K562 (cell line): ENCODE measurements at regions not wholly inside any gene's neighbourhood (a gene's known extent, or its start where the extent isn't known, plus 50 kb on each side); places are given as distances from the start of the nearest gene placed in this dataset.

Source experiments
- ATAC-seq: fragments of 200-7000 bp; cut with Tn5 transposase; 3 replicates; pipeline ENCODE4 v1.9.1; 2020; ENCODE audit warnings: moderate library complexity
- BruUV-seq: library from RNA; stranded (reverse); fragments of 400-500 nt; replicated peaks from 2 replicates; lab custom pipeline; 2021; lab: Mats Ljungman, UMichigan
- CTCF ChIA-PET: fragments of 300-600 bp; formaldehyde crosslinking; extraction: SDS; loops from one replicate; lab custom pipeline; 2021; ENCODE audit warnings: low intra/inter-chr PET ratio; lab: Yijun Ruan, JAX
- POLR2A ChIA-PET: fragments of 300-600, 350-650 bp; sonication (Branson Sonifier 250); formaldehyde crosslinking; extraction: SDS; loops from one replicate; lab custom pipeline; 2021; ENCODE audit warnings: antibody characterized with exemption, inconsistent platforms; lab: Yijun Ruan, JAX
- DNase-seq, 4 experiments: peaks; one replicate each; pipeline versions ENCODE4 v3.0.0 to v3.0.0-alpha.2; 2011 to 2018; ENCODE audit warnings: low spot score in 3 of 4, mixed read lengths in 3 of 4; ENCODE audit errors: extremely low read depth in 1 of 4
- FAIRE-seq: peaks from 2 replicates; lab custom pipeline; 2011; peaks lifted over from hg19 to GRCh38; lab: Jason Lieb, UNC
- H2AFZ ChIP-seq: 2 replicates; pipeline ENCODE4 v1.6.0; 2011; ENCODE audit warnings: low read depth, low read length, control low read depth, inconsistent platforms
- H3K27ac ChIP-seq: fragments of 200-600 bp; 3 replicates; pipeline ENCODE4 v1.8.0; 2011; ENCODE audit warnings: low read depth, mild to moderate bottlenecking, control low read depth, inconsistent platforms, low read length, moderate library complexity, mixed read lengths; ENCODE audit errors: extremely low read depth
- H3K27me3 ChIP-seq, 2 experiments: fragments of 300-600 bp in 1 of 2; 2 replicates in 1 of 2; 3 replicates in 1 of 2; pipeline versions ENCODE4 v1.6.0 to v1.8.0; 2011; ENCODE audit warnings: inconsistent platforms in 2 of 2, low read length in 2 of 2, mild to moderate bottlenecking in 1 of 2, mixed read lengths in 1 of 2, moderate library complexity in 1 of 2; ENCODE audit not compliant: control insufficient read depth in 2 of 2, insufficient read depth in 2 of 2
- H3K36me3 ChIP-seq: fragments of 300-600 bp; 3 replicates; pipeline ENCODE4 v1.8.0; 2011; ENCODE audit warnings: mild to moderate bottlenecking, low read length, inconsistent platforms; ENCODE audit not compliant: control insufficient read depth, insufficient read depth
- H3K4me1 ChIP-seq, 2 experiments: fragments of 200-600 bp in 1 of 2; replicated peaks in 1 of 2; 2 replicates in 1 of 2; 3 replicates in 1 of 2; pipeline versions ENCODE4 v1.5.1 to v1.8.0; 2011; ENCODE audit warnings: inconsistent platforms in 2 of 2, low read length in 2 of 2, mild to moderate bottlenecking in 1 of 2, mixed read lengths in 1 of 2, moderate library complexity in 1 of 2; ENCODE audit not compliant: control insufficient read depth in 2 of 2, insufficient read depth in 2 of 2
- H3K4me2 ChIP-seq: 2 replicates; pipeline ENCODE4 v1.6.1; 2011; ENCODE audit warnings: low read length, control low read depth, inconsistent platforms, mixed read lengths; ENCODE audit not compliant: insufficient read depth
- H3K4me3 ChIP-seq: fragments of 200-600 bp; sonication (generic), shearing (Covaris generic); 2 replicates; pipeline ENCODE4 v1.5.1; 2016; ENCODE audit warnings: control low read depth, inconsistent platforms
- H3K79me2 ChIP-seq: fragments of 200-600 bp; 3 replicates; pipeline ENCODE4 v1.8.0; 2011; ENCODE audit warnings: low read length, inconsistent platforms; ENCODE audit not compliant: control insufficient read depth, insufficient read depth
- H3K9ac ChIP-seq, 2 experiments: 2 replicates each; pipeline versions ENCODE4 v1.6.0 to v1.6.1; 2011; ENCODE audit warnings: low read depth in 2 of 2, low read length in 2 of 2, control low read depth in 1 of 2, inconsistent platforms in 1 of 2, mild to moderate bottlenecking in 1 of 2, mixed read lengths in 1 of 2; ENCODE audit not compliant: insufficient read depth in 1 of 2
- H3K9me1 ChIP-seq: one replicate; pipeline ENCODE4 v1.6.0; 2011; ENCODE audit warnings: inconsistent platforms, mild to moderate bottlenecking, low read length, moderate library complexity; ENCODE audit not compliant: control insufficient read depth, insufficient read depth
- H3K9me3 ChIP-seq: replicated peaks from 2 replicates; pipeline ENCODE4 v1.5.1; 2011; ENCODE audit warnings: low read depth, low read length, inconsistent platforms; ENCODE audit not compliant: control insufficient read depth, insufficient read depth
- H4K20me1 ChIP-seq: replicated peaks from 2 replicates; pipeline ENCODE4 v1.6.1; 2011; ENCODE audit warnings: low read length, inconsistent platforms, mixed read lengths; ENCODE audit not compliant: control insufficient read depth, insufficient read depth
- GABPA ChIP-seq: fragments of 200-800 bp; sonication (Bioruptor generic); conservative IDR thresholded peaks from 2 replicates; pipeline ENCODE4 v1.6.1; 2016; ENCODE audit warnings: low read depth, missing genetic modification characterization, missing compliant biosample characterization
- HIVEP1 ChIP-seq: fragments of 250-450 bp; sonication (Bioruptor Pico); IDR thresholded peaks from 2 replicates; pipeline ENCODE4 v1.4.0; 2020; ENCODE audit warnings: mild to moderate bottlenecking
- NR2C2 ChIP-seq, 2 experiments: fragments of 200-800 bp in 1 of 2; sonication (Bioruptor generic) in 1 of 2; sonication (generic) in 1 of 2; formaldehyde crosslinking in 1 of 2; IDR thresholded peaks; 2 replicates each; pipeline versions ENCODE4 v1.6.1 to v1.8.0; 2016 to 2022; ENCODE audit warnings: mild to moderate bottlenecking in 1 of 2, missing compliant biosample characterization in 1 of 2, missing genetic modification characterization in 1 of 2, missing genetic modification reagents in 1 of 2
- WGBS: fragments of 100-300 bp; shearing (Covaris generic); methylation state at CpG from one replicate; pipeline ENCODE4 v1.1.6; 2016; ENCODE audit warnings: low coverage, mixed read lengths; ENCODE audit not compliant: insufficient coverage; ENCODE audit errors: missing lambda C conversion rate; 5-methylcytosine and 5-hydroxymethylcytosine counted together
- in situ Hi-C: fragments of 300-500 bp; cut with MboI; formaldehyde crosslinking; loops from 4 replicates; pipeline ENCODE4 v1.15.0; 2018; ENCODE audit warnings: inconsistent platforms, mixed read lengths
- intact Hi-C: fragments of 100-400 bp; cut with micrococcal nuclease; formaldehyde crosslinking; loops from 2 replicates; pipeline ENCODE4 v1.14.2; 2022
- TF ChIP-seq, protein P1 (sequence below): fragments of 450-650 bp; IDR thresholded peaks from 2 replicates; pipeline ENCODE4 v1.6.1; 2016; ENCODE audit warnings: mild to moderate bottlenecking
- TF ChIP-seq, protein P2 (sequence below): fragments of 450-650 bp; conservative IDR thresholded peaks from 2 replicates; pipeline ENCODE4 v1.6.1; 2016; ENCODE audit warnings: missing genetic modification characterization, low read depth, mild to moderate bottlenecking, control low read depth, missing compliant biosample characterization
- TF ChIP-seq, protein P3 (sequence below), 2 experiments: fragments of 450-650 bp in 1 of 2; sonication (generic) in 1 of 2; formaldehyde crosslinking in 1 of 2; IDR thresholded peaks; 2 replicates each; pipeline versions ENCODE4 v1.7.1 to v1.9.0; 2016 to 2022; ENCODE audit warnings: inconsistent platforms in 1 of 2, mild to moderate bottlenecking in 1 of 2, missing genetic modification reagents in 1 of 2

DNA sequence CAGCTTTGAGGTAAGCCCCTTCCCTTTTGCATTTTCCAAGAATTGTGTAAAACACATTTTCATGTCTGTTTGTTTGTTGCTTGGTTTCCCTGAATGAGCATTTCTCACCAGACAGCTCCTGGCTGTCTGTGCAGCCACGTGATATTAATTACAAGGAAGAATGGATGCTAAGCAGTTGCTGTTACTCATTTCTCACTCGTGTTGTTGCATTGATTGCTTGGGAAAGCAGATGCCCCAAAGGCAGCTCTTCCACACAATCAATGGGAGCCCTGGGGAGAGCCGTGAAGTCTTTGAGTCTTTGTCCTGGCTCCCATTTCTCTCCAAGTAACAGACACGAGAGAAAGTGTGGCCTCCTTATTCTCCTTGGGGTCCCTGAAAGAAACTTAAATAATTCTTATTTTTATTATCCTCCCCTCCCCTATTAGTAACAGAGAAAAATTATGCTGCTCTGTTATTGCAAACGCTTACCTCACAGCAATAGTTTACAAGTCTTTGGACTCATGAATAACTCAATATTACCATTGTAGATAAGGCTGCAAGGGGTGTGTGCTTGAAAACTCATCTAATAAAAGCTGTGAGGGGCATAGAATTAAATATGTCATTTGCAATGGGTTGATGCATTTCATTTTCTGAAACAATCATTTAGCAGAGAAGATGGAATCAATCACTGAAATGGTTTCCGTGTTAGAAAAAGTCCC, 127.7 kb upstream of the CAMK1G start:
- Histone ChIP-seq H3K4me1 (no peaks in the 10 kb centered on the region), H3K4me3 (no peak overlapping the region), H3K9me1 (no peaks in the 10 kb centered on the region), H3K4me2 (no peak overlapping the region), H3K27me3 (no peaks in the 10 kb centered on the region), H2AFZ (no peak overlapping the region), H3K27ac (no peak overlapping the region), H4K20me1 (no peaks in the 10 kb centered on the region), H3K79me2 (no peaks in the 10 kb centered on the region), H3K9ac (no peak overlapping the region), H3K36me3 (no peaks in the 10 kb centered on the region), H3K9me3 (no peaks in the 10 kb centered on the region)
- DNase-seq (no peak), FAIRE-seq (no peak), ATAC-seq (no peak)
- CTCF ChIA-PET: no interaction called here
- under 1% methylated on average over 6 of the region's 6 CpGs for WGBS
- TF ChIP-seq HIVEP1 (CRISPR knock-in tag): no peak
- TF ChIP-seq, protein P1, sequence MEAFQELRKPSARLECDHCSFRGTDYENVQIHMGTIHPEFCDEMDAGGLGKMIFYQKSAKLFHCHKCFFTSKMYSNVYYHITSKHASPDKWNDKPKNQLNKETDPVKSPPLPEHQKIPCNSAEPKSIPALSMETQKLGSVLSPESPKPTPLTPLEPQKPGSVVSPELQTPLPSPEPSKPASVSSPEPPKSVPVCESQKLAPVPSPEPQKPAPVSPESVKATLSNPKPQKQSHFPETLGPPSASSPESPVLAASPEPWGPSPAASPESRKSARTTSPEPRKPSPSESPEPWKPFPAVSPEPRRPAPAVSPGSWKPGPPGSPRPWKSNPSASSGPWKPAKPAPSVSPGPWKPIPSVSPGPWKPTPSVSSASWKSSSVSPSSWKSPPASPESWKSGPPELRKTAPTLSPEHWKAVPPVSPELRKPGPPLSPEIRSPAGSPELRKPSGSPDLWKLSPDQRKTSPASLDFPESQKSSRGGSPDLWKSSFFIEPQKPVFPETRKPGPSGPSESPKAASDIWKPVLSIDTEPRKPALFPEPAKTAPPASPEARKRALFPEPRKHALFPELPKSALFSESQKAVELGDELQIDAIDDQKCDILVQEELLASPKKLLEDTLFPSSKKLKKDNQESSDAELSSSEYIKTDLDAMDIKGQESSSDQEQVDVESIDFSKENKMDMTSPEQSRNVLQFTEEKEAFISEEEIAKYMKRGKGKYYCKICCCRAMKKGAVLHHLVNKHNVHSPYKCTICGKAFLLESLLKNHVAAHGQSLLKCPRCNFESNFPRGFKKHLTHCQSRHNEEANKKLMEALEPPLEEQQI: no peak
- no peak for TF ChIP-seq GABPA (tag)
- TF ChIP-seq, protein P2, sequence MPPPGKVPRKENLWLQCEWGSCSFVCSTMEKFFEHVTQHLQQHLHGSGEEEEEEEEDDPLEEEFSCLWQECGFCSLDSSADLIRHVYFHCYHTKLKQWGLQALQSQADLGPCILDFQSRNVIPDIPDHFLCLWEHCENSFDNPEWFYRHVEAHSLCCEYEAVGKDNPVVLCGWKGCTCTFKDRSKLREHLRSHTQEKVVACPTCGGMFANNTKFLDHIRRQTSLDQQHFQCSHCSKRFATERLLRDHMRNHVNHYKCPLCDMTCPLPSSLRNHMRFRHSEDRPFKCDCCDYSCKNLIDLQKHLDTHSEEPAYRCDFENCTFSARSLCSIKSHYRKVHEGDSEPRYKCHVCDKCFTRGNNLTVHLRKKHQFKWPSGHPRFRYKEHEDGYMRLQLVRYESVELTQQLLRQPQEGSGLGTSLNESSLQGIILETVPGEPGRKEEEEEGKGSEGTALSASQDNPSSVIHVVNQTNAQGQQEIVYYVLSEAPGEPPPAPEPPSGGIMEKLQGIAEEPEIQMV (tag): no peak
- TF ChIP-seq, protein P3, sequence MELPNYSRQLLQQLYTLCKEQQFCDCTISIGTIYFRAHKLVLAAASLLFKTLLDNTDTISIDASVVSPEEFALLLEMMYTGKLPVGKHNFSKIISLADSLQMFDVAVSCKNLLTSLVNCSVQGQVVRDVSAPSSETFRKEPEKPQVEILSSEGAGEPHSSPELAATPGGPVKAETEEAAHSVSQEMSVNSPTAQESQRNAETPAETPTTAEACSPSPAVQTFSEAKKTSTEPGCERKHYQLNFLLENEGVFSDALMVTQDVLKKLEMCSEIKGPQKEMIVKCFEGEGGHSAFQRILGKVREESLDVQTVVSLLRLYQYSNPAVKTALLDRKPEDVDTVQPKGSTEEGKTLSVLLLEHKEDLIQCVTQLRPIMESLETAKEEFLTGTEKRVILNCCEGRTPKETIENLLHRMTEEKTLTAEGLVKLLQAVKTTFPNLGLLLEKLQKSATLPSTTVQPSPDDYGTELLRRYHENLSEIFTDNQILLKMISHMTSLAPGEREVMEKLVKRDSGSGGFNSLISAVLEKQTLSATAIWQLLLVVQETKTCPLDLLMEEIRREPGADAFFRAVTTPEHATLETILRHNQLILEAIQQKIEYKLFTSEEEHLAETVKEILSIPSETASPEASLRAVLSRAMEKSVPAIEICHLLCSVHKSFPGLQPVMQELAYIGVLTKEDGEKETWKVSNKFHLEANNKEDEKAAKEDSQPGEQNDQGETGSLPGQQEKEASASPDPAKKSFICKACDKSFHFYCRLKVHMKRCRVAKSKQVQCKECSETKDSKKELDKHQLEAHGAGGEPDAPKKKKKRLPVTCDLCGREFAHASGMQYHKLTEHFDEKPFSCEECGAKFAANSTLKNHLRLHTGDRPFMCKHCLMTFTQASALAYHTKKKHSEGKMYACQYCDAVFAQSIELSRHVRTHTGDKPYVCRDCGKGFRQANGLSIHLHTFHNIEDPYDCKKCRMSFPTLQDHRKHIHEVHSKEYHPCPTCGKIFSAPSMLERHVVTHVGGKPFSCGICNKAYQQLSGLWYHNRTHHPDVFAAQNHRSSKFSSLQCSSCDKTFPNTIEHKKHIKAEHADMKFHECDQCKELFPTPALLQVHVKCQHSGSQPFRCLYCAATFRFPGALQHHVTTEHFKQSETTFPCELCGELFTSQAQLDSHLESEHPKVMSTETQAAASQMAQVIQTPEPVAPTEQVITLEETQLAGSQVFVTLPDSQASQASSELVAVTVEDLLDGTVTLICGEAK (IDR thresholded peaks at IDR 0.05): no peak
- TF ChIP-seq, protein P3 (CRISPR knock-in tag; IDR thresholded peaks at IDR 0.05): no peak
- no peak for TF ChIP-seq NR2C2 (CRISPR knock-in tag; IDR thresholded peaks at IDR 0.05)
- TF ChIP-seq NR2C2 (tag; IDR thresholded peaks at IDR 0.05): no peak
- BruUV-seq: no TSS peak
- intact Hi-C loops (no loop called here), in situ Hi-C loops (no loop called here)
- POLR2A ChIA-PET: no interaction called here
